Nephron progenitor cell (in vitro differentiated cells): ENCODE measurements at regions not wholly inside any gene's neighbourhood (a gene's known extent, or its start where the extent isn't known, plus 50 kb on each side); places are given as distances from the start of the nearest gene placed in this dataset.
"Not testable (repeated sequence)": the region's sequence is repeated elsewhere in the genome, so short reads cannot be mapped to it uniquely, and the experiment has no call there.

Experiments used
- DNase-seq: peaks from one replicate; pipeline ENCODE4 v3.0.0; 2021
- H3K27ac Mint-ChIP-seq: 2 replicates; pipeline ENCODE4 v1.8.0; 2021; ENCODE audit warnings: mild to moderate bottlenecking, moderate library complexity, mixed read lengths
- H3K27me3 Mint-ChIP-seq: 2 replicates; pipeline ENCODE4 v1.8.0; 2021; ENCODE audit warnings: mild to moderate bottlenecking, low read depth, mixed read lengths; ENCODE audit not compliant: poor library complexity
- H3K36me3 Mint-ChIP-seq: 2 replicates; pipeline ENCODE4 v1.8.0; 2021; ENCODE audit warnings: low read depth, mixed read lengths
- H3K4me1 Mint-ChIP-seq: 2 replicates; pipeline ENCODE4 v1.8.0; 2021; ENCODE audit warnings: mixed read lengths
- H3K4me3 Mint-ChIP-seq: 2 replicates; pipeline ENCODE4 v1.8.0; 2021; ENCODE audit warnings: mild to moderate bottlenecking, moderate library complexity, mixed read lengths
- H3K9me3 Mint-ChIP-seq: 2 replicates; pipeline ENCODE4 v1.8.0; 2021; ENCODE audit warnings: mild to moderate bottlenecking, moderate library complexity, mixed read lengths
- TF ChIP-seq, protein P1 (sequence below): fragments of 200-600 bp; sonication (generic); IDR thresholded peaks from 2 replicates; pipeline ENCODE4 v1.5.0; 2021; ENCODE audit warnings: antibody characterized with exemption

DNA sequence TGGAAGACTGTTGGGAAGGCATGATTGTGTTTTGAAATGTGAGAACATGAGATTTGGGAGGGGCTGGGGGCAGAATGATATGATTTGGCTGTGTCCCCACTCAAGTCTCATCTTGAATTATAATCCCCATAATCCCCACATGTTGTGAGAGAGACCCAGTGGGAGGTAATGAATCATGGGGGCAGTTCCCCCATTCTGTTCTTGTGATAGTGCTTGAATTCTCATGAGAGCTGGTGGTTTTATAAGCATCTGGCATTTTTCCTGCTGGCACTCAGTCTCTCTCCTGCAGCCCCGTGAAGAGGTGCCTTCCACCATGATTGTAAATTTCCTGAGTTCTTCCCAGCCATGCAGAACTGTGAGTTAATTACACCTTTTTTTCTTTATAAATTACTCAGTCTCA is 430.5 kb downstream of the OTOL1 start:
- no peak overlapping the region for H3K27ac Mint-ChIP-seq
- H3K9me3 Mint-ChIP-seq = peaks cover 23% of the 10 kb centered on the region
- H3K36me3 Mint-ChIP-seq = peaks cover 5% of the 10 kb centered on the region
- H3K27me3 Mint-ChIP-seq = no peaks in the 10 kb centered on the region
- H3K4me3 Mint-ChIP-seq = no peak overlapping the region
- TF ChIP-seq, protein P1, sequence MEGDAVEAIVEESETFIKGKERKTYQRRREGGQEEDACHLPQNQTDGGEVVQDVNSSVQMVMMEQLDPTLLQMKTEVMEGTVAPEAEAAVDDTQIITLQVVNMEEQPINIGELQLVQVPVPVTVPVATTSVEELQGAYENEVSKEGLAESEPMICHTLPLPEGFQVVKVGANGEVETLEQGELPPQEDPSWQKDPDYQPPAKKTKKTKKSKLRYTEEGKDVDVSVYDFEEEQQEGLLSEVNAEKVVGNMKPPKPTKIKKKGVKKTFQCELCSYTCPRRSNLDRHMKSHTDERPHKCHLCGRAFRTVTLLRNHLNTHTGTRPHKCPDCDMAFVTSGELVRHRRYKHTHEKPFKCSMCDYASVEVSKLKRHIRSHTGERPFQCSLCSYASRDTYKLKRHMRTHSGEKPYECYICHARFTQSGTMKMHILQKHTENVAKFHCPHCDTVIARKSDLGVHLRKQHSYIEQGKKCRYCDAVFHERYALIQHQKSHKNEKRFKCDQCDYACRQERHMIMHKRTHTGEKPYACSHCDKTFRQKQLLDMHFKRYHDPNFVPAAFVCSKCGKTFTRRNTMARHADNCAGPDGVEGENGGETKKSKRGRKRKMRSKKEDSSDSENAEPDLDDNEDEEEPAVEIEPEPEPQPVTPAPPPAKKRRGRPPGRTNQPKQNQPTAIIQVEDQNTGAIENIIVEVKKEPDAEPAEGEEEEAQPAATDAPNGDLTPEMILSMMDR = no peak
- no peak for DNase-seq
- H3K4me1 Mint-ChIP-seq = no peaks in the 10 kb centered on the region

DNA sequence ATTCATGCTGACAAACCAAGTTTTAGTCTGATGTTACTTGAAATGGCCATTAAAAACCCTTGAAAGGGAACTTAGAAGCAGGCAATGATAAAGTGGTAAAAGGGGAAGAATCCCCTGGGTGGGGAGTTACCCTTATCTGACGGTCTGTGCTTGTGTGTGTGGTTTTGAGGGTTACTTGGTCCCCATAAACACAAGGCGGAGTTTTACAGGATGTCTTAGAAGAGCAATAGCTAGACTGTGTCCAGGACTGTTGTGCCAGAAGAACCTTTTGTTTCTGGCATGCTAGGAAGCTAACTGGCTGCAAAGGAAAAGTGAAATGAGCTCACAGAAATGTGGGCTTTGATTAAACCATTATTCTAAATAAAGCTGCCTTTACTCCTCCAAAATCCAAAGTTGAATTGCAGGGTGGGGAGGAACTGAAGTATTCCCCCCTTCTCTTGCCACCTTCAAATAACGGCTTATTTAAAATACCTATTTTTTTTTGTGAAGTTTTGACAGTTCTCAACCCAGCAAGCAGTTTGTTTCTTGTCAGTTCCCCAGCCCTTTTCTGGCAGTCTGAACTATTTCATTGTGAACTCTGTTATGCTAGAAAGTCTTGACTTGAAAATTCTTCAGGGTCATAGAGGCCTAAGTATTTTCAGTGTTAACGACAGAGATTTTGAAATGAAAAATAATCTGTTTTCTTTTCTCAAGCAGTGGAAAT is 443.5 kb downstream of the OTOL1 start:
- no peaks in the 10 kb centered on the region for H3K27me3 Mint-ChIP-seq

DNA sequence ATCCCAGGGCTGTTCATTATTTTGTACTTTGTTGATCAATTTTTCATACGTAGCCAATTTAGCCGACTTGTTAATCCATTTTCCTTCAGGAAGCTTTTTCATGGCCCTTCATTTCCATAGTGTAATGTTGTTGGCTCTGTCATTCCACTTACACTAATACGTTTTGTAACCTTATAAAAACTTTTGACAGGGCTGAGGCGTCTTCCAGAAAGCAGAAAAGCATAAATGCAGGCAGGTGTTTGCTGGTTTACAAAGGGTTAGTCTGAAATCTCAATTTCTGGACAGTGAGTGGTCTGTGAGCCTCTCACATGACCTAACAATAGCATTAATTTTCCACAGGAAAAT is 444.0 kb downstream of the OTOL1 start:
- Mint-ChIP-seq H3K27ac (no peak overlapping the region), H3K36me3 (no peaks in the 10 kb centered on the region), H3K27me3 (no peaks in the 10 kb centered on the region), H3K4me3 (no peak overlapping the region), H3K9me3 (peaks cover 30% of the 10 kb centered on the region), H3K4me1 (no peaks in the 10 kb centered on the region)
- TF ChIP-seq, protein P1 = no peak
- DNase-seq = no peak

More for the DNA sequence above, 443.5 kb downstream of the OTOL1 start:
- no peaks in the 10 kb centered on the region for H3K4me1 Mint-ChIP-seq
- DNase-seq = no peak
- H3K27ac Mint-ChIP-seq = no peak overlapping the region
- H3K9me3 Mint-ChIP-seq = peaks cover 25% of the 10 kb centered on the region
- TF ChIP-seq, protein P1 = no peak
- no peak overlapping the region for H3K4me3 Mint-ChIP-seq
- H3K36me3 Mint-ChIP-seq = no peaks in the 10 kb centered on the region

DNA sequence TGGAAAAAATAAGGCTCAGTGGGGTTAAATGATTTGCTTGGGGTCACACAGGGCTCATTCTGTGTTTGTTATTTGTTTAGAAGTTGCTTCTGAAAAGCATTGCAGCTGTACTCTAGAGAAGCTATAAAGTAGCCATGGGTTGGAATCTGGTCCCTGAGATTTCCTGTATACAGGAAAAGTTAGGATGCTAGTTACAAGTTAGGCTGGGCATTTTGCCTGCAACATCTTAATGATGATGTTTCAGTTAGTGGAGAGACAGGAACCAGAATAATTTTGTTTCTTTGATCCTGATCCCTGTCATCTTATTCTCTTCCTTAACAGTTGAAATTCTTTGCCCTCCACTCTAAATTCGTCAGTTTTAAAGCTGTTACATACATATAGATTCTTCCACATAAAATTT is 445.3 kb downstream of the OTOL1 start:
- DNase-seq = no peak
- H3K4me1 Mint-ChIP-seq = no peaks in the 10 kb centered on the region
- no peaks in the 10 kb centered on the region for H3K36me3 Mint-ChIP-seq
- no peak overlapping the region for H3K27ac Mint-ChIP-seq
- TF ChIP-seq, protein P1 = no peak
- H3K4me3 Mint-ChIP-seq = no peak overlapping the region
- H3K9me3 Mint-ChIP-seq = peaks cover 28% of the 10 kb centered on the region
- no peaks in the 10 kb centered on the region for H3K27me3 Mint-ChIP-seq

DNA sequence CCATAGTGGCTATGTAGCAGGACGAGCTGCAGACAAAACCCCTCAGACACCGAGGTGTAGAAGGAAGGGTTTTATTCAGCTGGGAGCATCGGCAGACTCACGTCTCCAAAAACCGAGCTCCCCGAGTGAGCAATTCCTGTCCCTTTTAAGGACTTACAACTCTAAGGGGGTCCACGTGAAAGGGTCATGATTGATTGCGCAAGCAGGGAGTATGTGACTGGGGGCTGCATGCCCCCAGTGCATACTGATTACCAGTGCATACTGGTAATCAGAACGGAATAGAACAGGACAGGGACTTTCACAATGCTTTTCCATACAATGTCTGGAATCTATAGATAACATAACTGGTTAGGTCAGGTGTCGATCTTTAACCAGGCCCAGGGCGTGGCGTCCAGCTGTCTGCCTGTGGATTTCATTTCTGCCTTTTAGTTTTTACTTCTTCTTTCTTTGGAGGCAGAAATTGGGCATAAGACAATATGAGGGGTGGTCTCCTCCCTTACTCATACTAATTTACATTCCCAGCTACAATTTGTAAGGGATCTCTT is 447.3 kb downstream of the OTOL1 start:
- H3K4me3 Mint-ChIP-seq, H3K4me1 Mint-ChIP-seq, H3K27ac Mint-ChIP-seq, H3K27me3 Mint-ChIP-seq, DNase-seq, H3K36me3 Mint-ChIP-seq: not testable (repeated sequence)
- H3K9me3 Mint-ChIP-seq = peaks cover 24% of the 10 kb centered on the region

DNA sequence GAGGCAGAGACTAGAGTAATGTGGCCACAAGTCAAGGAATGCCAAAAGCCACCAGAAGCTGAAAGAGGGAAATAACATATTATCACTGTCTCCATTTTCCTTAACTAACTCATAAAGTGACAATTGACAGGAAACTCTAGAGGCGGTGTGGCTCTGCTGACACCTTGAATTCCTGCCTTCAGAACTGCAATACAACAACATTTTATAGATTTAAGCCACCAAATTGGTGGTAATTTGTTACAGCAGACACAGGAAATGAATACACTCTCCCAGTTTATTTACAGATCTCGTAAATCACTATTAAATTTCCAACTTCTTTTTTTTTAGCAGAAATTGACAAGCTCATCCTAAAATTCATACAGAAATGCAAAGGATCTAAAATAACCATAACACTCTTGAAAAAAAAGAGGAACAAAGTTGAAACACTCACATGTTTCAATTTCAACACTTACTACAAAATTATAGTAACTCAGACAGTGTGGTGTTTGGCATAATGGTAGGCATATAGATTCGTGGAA is 449.9 kb downstream of the OTOL1 start:
- no peak for DNase-seq
- no peaks in the 10 kb centered on the region for H3K4me1 Mint-ChIP-seq
- H3K4me3 Mint-ChIP-seq = no peak overlapping the region
- H3K27ac Mint-ChIP-seq = no peak overlapping the region
- H3K9me3 Mint-ChIP-seq = peaks cover 22% of the 10 kb centered on the region
- TF ChIP-seq, protein P1 = no peak
- no peaks in the 10 kb centered on the region for H3K36me3 Mint-ChIP-seq
- no peaks in the 10 kb centered on the region for H3K27me3 Mint-ChIP-seq
